Activated CD4-positive, alpha-beta T cell treated with anti-CD3 and anti-CD28 coated beads, Interleukin-2, amount 50 U/mL, for 4 hours (primary cell): ENCODE measurements at regions not wholly inside any gene's neighbourhood (a gene's known extent, or its start where the extent isn't known, plus 50 kb on each side); places are given as distances from the start of the nearest gene placed in this dataset.

ENCODE experiments used
- DNase-seq, 2 experiments: peaks; one replicate each; pipeline ENCODE4 v3.0.0-alpha.2; 2020

DNA sequence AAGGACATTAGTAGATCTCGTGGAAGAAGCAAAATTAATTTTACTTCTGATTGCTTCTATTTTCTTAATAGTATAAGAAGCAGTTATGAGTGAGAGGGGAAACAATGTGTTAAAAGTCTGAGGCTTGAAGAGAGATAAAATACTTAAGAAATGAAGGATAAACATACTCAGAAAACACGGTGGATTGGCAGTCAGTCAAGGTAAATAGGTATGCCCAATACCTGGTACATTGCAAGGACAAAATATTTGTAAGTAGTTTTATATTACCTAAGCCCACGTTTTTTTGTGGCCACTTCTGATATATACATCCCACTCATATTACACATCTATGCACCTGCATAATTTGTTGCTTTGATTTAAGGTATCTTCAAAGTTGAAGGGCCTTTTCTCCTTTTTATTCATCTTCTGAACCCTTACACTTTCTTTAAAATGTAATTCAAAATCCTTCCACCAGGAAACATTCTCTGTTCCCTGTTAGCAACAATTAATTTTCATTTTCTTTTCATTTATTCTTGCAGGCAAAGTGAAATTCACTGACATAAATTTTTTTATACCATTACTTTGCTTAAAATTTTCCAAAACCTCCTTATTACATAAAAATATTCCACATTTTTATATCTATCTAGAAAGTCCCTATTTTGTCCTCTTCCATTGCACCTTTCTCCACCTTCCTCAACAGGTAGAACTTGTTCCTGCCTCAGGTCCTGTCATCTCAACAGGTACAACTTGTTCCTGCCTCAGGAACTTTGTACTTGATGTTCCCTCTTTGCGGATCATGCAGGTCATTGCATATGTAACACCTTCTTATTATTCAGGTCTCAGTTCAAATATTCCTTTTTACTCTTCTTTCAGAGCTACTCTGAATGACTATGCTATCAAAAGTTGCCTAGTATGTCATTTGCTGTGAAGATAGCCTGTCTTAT is 755.7 kb upstream of the ALCAM start:
- no peak for DNase-seq

DNA sequence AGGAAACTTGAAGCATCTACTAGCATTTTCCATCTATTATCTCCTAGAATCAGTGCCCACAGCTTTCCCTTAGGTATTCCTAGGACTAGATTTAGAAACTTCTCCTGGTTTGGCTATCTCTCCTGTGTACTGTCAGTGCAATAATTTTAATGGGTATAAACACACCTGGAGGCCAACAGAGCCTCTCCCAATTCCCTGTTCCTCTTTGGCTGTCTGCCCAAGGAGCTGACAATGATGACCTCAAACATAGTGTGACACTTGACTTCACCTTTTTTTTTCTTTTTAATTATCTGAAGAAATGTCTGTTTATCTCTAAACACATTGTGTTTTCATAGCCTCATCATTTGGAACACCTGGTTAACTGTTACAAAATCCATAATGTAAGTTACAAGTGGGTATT is 754.5 kb upstream of the ALCAM start:
- DNase-seq = no peak

DNA sequence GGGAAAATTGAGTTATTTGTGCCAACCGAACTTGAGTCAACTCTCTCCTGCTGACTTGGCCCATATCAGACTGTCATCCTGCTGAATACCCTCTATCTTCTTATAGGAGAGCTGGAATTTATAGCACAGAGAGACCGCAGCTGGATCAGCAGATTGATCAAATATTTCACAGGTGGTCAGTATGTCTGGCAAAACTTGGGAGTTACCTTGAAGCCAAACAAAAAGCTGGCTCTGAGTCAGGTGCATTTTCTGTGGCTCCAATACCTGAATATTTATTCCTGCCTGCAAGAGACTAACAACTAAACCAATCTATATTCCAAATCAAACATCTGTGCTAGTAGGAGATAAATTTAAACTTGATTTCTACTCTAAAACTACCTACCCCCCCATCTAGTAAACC is 752.1 kb upstream of the ALCAM start:
- no peak for DNase-seq

DNA sequence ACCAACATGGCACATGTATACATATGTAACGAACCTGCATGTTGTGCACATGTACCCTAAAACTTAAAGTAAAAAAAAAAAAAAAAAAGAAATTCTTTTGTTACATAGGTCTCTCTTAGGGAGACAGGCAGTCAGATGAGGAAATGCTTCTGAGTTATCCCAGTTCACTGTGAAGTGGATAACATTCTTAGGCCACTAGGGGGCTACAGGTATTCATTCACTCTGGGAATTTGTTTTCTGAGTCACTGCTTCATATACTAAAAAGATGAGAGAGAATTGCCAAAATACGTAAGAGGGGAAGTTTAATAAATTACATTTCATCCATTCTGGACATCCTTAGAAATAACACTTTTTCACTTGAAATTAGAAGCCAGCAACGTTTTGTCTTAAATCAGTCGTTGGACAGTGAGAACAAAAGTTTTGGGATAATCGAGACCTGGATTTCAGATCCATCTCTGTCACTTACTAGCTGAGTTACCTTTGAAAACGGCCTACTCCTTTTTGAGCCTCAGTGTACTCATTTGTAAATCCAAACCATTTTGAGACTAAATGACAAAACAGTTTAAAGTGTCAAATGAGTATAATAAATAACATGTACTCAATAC is 738.4 kb upstream of the ALCAM start:
- no peak for DNase-seq

DNA sequence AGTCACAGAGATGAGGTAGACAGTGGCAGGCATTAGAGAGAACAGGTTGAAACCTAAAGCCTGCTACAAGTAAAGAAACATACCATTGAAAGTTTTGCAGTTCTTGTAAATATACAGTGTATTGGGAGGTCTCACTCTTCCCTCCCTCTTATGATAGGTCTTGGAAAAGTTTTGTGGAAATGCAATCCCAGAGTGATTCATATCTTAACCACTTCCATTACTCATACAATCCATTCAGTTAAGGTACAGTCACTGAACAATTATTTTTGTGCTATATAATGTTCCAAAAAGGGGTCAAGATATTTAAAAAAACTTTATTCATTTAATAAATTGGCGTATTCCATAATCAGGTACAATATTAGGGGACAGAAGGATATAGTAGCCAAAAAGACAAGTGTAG is 737.7 kb upstream of the ALCAM start:
- no peak for DNase-seq

DNA sequence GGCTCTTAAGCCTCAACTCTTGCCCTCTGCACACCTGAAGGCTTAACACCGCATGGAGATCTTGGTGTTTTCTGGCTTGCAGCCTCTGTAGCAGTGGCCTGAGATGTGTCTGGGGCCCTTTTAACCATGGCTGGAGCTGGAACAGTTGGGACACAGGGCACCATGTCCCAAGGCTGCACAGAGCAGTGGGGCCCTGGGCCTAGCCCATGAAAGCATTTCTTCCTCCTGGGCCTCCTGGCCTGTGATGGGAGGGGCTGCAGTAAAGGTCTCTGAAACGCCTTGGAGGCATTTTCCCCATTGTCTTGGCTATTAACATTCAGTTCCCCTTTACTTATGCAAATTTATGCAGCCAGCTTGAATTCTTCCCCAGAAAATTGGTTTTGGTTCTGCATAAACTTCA is 735.5 kb upstream of the ALCAM start:
- no peak for DNase-seq

DNA sequence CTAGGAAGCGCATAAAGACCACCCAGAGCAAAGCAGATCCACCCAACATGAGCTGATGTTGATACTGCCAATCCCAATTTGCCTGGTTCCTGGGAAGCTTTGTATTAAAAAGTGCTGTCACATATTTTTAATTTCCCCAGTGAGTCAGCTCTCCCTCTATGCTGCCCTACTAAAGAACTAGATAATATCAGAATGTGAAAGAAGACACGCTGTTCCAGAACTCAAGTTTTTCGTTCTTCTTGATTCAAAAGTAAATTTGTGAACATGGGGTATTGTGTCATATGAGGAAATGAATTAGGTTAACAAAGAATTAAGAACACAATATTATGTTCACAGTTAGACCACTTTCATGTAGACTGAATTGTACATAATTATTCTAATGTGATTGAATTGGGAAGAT is 734.2 kb upstream of the ALCAM start:
- DNase-seq = no peak

DNA sequence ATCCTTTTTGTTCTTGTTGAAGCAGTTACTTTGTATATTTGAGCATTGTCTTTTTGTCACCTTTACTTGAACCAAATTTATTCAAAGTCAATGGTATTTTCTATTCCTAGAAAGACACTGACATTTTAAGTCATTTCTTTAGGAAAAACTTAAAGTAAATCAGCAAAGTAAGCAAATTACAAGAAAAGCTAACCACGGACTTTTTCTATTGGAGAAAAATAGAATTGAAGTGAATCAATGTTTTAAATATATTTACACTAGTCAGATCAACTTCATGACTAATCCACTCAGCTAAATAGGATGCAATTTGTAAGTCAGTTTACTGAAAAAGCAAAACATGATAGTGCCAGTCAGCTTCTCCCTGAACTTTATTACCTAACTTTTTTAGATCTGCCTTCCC is 733.8 kb upstream of the ALCAM start:
- no peak for DNase-seq

DNA sequence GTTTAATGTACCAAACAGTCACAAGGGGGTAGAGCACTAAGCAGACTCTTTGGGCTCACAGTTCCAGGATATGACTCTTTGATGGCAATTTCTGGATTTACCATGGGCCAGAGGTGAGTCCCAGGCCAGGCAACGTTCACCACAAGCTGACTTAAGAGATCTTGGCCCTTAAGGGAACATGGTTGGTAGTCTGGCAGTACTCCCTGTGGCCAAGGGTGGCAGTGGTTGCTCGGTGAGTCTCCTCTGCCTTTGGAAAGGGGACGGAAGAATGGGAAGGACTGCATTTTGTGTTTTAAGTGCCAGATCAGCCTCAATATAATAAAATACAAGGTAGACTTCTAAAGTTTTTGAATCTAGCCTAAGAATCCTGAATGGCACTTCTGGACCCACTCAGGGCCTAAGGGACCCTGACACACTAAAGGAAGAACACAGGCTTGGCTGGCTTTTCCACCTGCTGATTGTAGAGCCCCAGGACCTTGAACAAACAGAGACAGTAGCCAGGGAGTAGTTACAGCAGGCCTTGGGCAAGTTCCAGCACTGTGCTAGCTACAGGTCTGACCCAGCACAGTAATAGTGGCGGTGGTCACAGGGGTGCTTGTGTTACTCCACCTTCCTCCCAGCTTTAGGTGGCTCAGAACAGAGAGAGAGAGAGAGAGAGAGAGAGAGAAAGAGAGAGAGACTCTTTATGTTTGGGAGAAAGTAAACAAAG is 730.7 kb upstream of the ALCAM start:
- DNase-seq = no peak

DNA sequence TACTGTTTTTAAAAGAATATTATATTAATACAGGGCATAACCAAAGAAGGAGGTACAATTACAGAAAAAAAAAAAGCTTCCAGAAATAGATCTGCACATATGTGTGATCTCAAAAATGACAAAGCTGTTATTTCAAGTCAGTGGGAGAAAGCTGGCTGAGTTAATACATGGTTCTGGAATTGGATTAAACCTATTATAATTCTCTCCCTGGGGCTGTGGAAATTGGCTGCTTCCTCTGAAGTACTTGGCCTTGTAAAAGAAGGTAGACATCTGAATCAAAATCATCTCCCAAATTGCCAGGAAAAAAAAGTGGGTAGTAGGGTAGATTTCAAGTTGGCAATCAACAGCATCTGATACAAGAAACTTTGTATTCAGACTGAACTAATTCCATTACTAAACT is 723.9 kb upstream of the ALCAM start:
- DNase-seq = no peak

DNA sequence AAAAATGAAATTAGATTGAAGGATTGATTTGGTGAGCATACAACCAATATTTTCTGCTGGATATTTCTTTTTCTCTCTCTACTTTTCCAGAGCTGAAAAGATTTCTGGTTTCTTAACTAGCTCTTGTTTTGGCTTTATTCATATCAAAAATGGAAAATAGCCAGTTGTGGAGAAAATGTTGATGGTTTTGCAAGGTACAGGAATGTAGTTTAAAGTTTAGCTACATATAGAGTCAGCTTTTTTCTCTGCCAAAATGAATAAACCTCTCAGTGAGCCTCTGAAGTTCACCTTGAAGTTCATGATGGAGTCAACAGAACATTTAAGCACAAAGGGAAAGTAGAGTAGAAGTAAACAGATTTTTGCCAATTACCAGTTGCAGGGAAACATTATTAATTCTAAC is 720.5 kb upstream of the ALCAM start:
- DNase-seq = no peak

DNA sequence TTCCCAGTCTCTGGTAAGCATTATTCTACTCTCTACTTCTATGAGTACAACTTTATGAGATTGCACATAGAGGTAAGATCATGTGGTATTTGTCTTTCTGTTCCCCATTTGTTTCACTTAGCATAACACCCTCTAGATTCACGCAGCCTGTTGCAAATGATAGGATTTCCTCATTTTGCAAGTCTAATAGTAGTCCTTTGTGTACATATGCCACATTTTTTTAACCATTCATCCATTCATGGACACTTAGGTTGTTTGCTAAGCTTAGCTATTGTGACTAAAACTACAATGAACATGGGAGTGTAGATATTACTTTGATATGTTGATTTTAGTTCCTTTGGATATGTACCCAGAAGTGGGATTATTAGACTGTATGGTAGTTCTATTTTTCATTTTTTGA is 717.9 kb upstream of the ALCAM start:
- no peak for DNase-seq

DNA sequence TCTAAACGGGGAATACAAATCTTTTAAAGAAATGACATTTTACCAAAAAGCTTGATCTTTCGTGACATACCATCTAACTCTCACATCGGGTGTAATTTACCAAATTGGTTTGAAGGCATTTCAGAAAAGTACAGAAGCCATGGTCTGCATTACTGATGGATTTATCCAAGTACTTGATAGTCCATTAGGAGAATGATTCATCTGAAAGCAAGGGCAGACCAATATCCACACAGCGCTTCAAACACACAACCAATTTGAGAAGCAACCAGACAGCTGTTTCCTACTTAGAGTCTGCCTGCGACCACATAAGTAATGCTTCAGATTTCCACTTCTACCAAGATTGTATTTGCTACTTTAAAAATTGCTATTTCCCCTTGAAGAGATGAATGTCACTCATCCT is 697.6 kb upstream of the ALCAM start:
- DNase-seq = no peak

DNA sequence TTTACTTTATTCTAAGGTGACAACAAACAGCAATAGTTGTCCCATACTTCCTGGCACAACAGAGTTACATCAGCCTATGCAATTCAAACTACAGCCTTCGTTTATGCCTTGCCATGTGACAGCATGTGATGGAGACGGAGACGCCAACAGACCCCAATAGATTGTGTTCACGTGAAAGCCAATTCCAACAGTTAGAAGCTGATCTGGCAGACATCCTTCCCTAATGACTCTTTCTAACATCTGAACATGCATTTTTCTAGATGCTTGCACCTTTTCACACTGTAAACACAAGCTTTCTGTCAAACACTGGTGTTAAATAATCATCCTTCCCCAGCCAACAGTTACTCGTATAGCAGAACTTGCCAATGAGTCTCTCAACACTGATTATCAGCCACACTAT is 694.4 kb upstream of the ALCAM start:
- no peak for DNase-seq

DNA sequence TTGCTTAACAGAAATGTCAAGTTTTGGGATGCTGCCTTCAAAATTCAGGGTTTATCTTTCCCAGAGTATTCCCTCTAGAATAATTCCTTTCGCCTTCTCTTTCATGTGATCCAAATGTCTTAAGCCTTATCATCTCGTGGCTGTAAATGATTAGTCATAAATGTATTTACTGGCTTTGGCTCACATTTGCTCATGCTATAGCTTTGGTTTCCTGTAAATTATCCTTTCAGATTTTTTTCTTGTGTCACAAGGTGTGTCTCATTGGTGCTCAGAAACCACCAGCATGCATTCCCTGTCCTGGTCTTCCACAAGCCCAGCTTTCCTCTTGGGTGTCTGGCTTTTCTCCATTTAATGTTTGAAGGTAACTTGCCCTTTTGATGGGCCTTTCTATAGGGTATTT is 692.7 kb upstream of the ALCAM start:
- DNase-seq = no peak

DNA sequence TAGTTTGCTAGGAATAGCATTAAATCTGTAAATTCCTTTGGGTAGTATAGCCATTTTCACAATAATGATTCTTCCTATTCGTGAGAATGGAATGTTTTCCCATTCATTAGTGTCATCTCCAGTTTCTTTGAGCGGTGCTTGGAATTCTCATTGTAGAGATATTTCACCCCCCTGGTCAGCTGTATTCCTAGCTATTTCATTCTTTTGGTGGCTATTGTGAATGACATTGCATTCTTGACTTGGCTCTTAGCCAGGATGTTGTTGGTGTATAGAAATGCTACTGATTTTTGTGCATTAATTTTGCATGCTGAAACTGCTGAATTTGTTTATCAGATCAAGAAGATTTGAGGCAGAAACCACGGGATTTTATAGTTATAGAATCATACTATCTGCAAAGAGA is 690.5 kb upstream of the ALCAM start:
- DNase-seq = no peak

DNA sequence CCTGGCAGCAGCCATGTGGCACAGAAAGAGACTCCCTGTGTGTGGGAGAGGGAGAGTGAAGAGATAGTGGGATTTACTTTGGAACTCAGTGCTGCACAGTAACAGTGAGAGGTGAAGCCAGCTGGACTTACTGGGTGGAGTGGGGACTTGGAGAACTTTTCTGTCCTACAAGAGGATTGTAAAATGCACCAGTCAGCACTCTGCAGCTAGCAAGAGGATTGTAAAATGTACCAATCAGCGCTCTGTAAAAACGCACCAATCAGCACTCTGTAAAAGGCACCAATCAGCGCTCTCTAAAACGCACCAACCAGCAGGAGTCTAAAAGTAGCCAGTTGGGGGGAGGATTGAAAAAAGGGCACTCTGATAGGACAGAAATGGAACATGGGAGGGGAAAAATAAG is 688.8 kb upstream of the ALCAM start:
- DNase-seq = no peak

DNA sequence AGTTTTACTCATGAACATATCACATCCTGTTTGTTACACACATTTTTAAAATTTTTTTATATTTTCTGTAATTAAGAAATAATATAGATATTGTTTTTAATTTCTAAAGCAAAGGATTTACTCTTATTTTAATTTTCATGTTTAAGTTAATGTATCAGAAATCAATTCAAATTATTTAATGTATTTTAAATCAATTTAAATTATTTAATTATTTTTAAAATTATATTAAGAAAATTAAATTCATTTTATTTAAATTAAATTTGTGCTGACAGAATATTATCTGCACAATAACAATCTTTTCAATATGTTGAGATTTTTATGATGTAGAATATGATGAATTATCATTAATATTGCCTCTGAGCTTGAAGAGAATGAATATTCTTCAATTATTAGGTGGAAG is 681.2 kb upstream of the ALCAM start:
- DNase-seq = no peak

DNA sequence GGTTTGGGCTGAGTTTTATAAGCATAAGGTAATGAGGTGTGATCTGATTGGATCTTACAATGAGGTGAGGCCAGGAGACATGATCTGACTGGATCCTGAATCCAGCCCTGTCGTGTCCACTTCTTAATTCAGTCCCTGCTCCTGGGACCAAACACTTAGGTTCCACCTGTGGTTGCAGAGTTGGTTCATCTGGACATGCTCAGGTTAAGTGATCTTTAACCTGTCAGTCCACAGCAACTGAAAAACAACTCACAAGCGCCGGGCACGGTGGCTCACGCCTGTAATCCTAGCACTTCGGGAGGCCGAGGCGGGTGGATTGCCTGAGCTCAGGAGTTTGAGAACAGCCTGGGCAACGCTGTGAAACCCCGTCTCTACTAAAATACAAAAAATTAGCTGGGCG is 679.3 kb upstream of the ALCAM start:
- no peak for DNase-seq

DNA sequence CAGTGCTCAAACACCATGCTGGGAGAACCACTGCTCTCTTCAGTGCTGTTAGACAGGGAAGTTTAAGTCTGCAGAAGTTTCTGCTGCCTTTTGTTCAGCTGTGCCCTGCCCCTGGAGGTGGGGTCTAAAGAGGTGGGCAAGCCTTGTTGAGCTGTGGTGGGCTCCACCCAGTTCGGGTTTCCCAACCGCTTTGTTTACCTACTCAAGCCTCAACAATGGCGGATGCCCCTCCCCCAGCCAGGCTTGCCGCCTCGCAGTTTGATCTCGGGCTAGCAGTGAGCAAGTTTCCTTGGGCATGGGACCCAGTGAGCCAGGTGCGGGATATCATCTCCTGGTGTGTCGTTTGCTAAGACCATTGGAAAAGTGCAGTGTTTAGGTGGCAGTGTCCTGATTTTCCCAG is 670.2 kb upstream of the ALCAM start:
- no peak for DNase-seq

DNA sequence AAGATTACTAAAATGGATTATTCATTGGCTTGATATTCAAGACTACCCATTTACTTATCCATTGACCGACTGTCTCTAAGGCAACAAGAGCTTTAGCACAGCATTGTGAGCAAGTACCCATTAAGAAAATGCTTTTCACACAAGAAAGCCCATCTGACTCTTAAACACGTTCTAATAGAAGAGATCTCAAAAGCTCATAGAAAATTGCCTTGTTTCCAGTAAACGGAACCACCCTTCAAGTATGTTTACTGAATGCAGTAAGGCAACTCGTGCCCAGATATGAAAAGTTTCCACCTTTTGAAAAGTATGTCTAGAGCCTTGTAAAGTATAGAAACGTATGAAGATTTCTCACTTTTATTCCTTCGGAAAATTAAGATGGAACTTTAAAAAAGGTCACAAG is 655.3 kb upstream of the ALCAM start:
- no peak for DNase-seq

DNA sequence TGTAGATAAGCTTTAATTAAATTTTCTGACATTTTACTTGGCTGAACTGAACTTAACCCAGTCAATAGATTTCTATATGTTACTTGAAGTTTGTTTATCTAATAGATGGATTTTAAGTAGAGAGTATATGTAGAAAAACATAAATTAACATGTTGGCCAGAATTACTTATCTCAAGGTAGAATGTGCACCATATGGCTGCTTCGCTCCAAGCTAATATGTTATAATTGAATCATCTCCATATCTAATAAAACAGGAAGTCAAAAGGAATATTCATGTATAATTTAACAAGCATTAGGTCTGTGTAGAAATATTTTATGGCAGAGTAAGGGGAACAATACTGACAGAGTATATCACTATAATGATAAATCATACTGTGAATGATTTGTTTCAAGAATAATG is 650.7 kb upstream of the ALCAM start:
- no peak for DNase-seq

DNA sequence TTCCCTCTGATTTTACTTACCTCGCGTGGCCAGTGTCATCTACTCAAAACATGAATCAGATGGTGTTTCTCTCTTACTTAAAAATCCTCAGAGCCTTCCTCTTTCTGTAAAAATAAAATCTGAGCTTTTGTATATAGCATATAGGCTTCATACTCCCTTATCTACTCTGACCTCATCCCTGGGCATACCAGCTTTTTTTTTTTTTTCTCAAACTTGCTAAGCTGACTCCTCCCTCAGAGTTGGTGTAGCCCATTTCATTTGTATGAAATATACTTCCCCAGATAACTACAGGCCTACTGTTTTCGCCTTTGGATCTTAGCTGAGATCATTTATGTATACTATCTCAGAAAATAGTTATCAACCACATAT is 648.9 kb upstream of the ALCAM start:
- DNase-seq = no peak

DNA sequence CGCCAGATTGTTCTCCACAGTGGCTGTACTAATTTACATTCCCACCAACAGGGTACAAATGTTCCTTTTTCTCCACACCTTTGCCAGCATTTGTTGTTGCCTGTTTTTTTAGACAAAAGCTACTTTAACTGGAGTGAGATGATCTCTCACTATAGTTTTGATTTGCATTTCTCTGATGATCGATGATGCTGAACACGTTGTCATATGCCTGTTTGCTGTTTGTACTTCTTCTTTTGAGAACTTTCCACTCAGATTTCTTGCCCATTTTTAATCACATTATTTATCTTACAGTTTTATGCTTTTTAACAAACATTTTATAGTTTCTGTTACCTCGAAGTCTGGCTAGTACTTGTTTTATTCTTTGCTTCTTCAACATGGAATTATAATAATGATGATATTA is 643.7 kb upstream of the ALCAM start:
- DNase-seq = no peak
